ENCODE measurements at regions not wholly inside any gene's neighbourhood (a gene's known extent, or its start where the extent isn't known, plus 50 kb on each side); places are given as distances from the start of the nearest gene placed in this dataset.

DNA sequence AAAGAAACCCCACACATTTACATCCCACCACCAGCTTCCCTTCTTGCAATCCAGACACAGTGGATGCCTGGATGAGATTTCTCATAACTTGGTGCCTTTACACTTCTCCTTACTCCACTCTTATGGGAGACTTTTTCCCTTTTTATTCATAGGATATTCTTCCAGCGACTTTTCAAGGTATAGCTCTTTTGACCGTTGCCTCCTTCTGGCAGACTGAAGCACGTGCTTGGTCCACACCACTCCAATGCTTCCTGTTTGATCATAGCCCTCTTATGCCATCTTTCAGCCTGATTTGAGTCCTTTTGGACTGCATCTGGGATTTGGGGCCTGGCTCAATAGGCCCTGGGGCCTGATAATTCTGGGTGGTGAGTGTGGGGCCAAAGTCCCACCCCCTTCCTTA, 87.7 kb downstream of the ERCC5 start:
- H3K4me3 ChIP-seq (replicated peaks; ENCODE audit: low read depth, low read length) = no peak overlapping the region
- H3K36me3 ChIP-seq (ENCODE audit: control insufficient read depth, insufficient read depth, low read length) = no peaks in the 10 kb centered on the region
- DNase-seq (ENCODE audit: extremely low read depth, insufficient read length) = no peak
- H3K27me3 ChIP-seq (replicated peaks; ENCODE audit: control insufficient read depth, insufficient read depth, low read length) = no peaks in the 10 kb centered on the region
- TF ChIP-seq, protein P1, sequence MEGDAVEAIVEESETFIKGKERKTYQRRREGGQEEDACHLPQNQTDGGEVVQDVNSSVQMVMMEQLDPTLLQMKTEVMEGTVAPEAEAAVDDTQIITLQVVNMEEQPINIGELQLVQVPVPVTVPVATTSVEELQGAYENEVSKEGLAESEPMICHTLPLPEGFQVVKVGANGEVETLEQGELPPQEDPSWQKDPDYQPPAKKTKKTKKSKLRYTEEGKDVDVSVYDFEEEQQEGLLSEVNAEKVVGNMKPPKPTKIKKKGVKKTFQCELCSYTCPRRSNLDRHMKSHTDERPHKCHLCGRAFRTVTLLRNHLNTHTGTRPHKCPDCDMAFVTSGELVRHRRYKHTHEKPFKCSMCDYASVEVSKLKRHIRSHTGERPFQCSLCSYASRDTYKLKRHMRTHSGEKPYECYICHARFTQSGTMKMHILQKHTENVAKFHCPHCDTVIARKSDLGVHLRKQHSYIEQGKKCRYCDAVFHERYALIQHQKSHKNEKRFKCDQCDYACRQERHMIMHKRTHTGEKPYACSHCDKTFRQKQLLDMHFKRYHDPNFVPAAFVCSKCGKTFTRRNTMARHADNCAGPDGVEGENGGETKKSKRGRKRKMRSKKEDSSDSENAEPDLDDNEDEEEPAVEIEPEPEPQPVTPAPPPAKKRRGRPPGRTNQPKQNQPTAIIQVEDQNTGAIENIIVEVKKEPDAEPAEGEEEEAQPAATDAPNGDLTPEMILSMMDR (IDR thresholded peaks at IDR 0.05; ENCODE audit: insufficient read depth, low read length, poor library complexity, severe bottlenecking) = no peak

DNA sequence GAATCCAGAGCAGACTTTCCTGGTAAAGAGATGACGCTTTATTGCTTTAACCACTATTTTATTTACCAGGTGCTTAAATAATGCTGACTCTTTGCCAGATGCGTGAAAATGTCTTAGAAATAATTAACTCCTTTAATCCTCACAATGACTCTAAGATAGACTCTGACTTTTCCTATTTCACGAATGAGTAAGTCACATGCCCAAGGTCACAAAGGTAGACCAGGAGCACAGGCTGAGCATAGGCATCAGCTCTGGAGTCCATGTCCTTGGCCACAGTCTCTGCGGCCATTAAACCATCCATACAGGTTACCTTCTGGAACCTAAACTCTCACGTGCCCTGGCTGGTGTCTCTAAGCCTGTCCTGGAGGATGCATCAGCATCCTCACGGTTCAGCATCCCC, 87.3 kb downstream of the ERCC5 start:
- TF ChIP-seq, protein P1 (IDR thresholded peaks at IDR 0.05; ENCODE audit: insufficient read depth, low read length, poor library complexity, severe bottlenecking) = no peak
- H3K4me3 ChIP-seq (replicated peaks; ENCODE audit: low read depth, low read length) = no peak overlapping the region
- no peak for DNase-seq (ENCODE audit: extremely low read depth, insufficient read length)
- no peaks in the 10 kb centered on the region for H3K36me3 ChIP-seq (ENCODE audit: control insufficient read depth, insufficient read depth, low read length)
- no peaks in the 10 kb centered on the region for H3K27me3 ChIP-seq (replicated peaks; ENCODE audit: control insufficient read depth, insufficient read depth, low read length)

DNA sequence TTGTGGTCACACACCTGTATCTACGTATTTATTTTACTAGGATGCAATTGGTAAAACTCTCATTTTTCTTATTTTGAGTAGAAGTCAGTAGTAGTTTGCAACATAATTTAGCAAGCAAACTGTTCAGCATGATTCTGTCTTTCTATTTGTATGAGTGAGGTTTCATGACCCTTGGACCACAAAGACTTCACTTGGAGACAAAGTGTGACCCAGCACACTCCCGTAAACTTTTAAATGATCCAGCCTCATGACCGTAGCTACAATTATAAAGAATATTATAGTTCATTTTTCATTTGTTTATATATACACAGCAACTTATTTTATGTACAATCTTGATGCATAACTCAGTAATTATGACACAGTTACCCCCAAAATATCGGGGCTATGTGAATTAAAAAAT, 86.5 kb downstream of the ERCC5 start:
- H3K27me3 ChIP-seq (replicated peaks; ENCODE audit: control insufficient read depth, insufficient read depth, low read length) = no peaks in the 10 kb centered on the region
- no peak for DNase-seq (ENCODE audit: extremely low read depth, insufficient read length)
- no peaks in the 10 kb centered on the region for H3K36me3 ChIP-seq (ENCODE audit: control insufficient read depth, insufficient read depth, low read length)
- H3K4me3 ChIP-seq (replicated peaks; ENCODE audit: low read depth, low read length) = no peak overlapping the region
- TF ChIP-seq, protein P1 (IDR thresholded peaks at IDR 0.05; ENCODE audit: insufficient read depth, low read length, poor library complexity, severe bottlenecking) = no peak

DNA sequence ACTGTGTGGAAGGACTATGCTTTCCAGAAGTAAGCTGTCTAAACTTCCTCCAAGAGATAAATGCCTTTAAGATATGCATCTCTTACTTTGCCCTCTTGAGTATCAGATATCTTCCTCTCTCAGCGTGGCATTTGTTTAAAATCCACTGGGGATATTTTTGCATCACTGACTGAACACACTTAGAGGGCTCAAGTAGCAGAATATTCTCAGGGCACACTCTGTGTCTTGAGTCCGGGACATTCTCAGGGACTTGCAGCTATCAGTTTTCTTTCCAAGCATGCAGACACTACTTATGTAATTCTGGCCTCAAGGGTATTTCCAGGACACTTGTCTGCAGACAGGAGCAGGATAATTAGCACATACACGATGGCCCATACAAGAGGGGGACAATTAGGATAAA, 84.7 kb downstream of the ERCC5 start:
- DNase-seq (ENCODE audit: extremely low read depth, insufficient read length) = no peak
- TF ChIP-seq, protein P1 (IDR thresholded peaks at IDR 0.05; ENCODE audit: insufficient read depth, low read length, poor library complexity, severe bottlenecking) = no peak
- Histone ChIP-seq H3K4me3 (replicated peaks; ENCODE audit: low read depth, low read length) (no peak overlapping the region), H3K36me3 (ENCODE audit: control insufficient read depth, insufficient read depth, low read length) (no peaks in the 10 kb centered on the region), H3K27me3 (replicated peaks; ENCODE audit: control insufficient read depth, insufficient read depth, low read length) (no peaks in the 10 kb centered on the region)

DNA sequence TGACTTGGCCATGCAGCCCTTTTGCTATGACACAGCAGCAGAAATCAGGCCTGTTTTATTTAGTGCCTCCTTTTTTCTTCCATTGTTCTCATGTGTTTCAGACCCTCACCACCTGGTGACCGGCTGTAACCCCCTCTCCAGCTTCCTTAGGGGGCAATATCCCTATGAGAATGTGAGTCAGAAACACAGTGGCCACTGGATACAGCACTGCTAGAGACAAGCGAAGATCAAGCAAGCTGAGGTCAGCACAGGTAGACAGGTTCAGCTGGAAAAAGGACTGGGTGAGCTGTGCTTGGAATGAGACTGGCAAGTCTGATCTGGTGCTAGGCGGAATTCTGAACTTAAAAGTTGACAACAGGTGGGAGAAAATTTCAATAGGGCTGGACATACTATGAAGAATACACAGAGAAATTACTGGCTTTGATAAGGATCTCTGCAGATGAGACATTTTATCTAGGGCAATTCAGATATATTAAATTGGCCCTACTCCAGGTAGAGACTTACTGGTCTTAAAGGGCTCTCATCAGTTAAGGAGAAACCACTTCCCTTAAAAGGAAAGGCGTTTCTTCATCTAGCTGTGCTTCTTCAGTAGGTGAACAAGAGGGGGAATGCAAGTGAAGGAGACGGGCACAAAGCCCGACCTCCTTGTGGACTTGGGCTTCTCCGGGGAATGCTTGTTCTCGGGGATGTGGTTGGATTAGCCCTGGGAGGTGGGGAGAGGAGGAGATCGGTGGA, 83.3 kb downstream of the ERCC5 start:
- no peaks in the 10 kb centered on the region for H3K27me3 ChIP-seq (replicated peaks; ENCODE audit: control insufficient read depth, insufficient read depth, low read length)
- no peak overlapping the region for H3K4me3 ChIP-seq (replicated peaks; ENCODE audit: low read depth, low read length)
- TF ChIP-seq, protein P1 (IDR thresholded peaks at IDR 0.05; ENCODE audit: insufficient read depth, low read length, poor library complexity, severe bottlenecking) = no peak
- no peak for DNase-seq (ENCODE audit: extremely low read depth, insufficient read length)
- no peaks in the 10 kb centered on the region for H3K36me3 ChIP-seq (ENCODE audit: control insufficient read depth, insufficient read depth, low read length)
